ENCODE measurements at regions not wholly inside any gene's neighbourhood (a gene's known extent, or its start where the extent isn't known, plus 50 kb on each side); places are given as distances from the start of the nearest gene placed in this dataset.
"Not testable (repeated sequence)": the region's sequence is repeated elsewhere in the genome, so short reads cannot be mapped to it uniquely, and the experiment has no call there.

DNA sequence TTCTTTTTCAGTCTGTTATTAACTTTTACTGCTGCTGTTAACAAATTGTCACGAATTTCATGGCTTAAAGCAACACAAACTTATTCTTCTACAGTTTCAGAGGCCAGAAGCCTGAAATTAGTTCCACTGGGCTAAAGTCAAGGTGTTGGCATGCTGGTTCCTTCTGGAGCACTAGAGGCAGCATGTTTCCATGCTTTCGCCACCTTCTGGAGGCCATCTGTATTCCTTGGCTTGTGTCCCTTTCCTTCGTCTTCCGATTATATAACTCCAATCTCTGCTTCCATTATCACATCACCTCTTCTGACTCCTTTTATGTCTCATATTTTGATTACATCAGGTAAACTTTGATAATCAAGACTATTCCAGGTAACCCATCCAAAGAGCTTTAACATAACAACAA, 1742.1 kb downstream of the BRINP3 start:
- H3K9me3 ChIP-seq (ENCODE audit: control insufficient read depth in 3 of 3, low read length in 3 of 3): peaks cover 0 to 3% (median 0%) of the 10 kb centered on the region in 3 donors
- no peaks in the 10 kb centered on the region for H3K36me3 ChIP-seq (ENCODE audit: control insufficient read depth in 3 of 3, insufficient read depth in 3 of 3, low read length in 3 of 3)
- no peaks in the 10 kb centered on the region for H3K27me3 ChIP-seq (ENCODE audit: control insufficient read depth in 3 of 3, insufficient read depth in 3 of 3, low read length in 3 of 3)
- no peak overlapping the region for H3K27ac ChIP-seq (ENCODE audit: low read depth, low read length)
- H3K9ac ChIP-seq (ENCODE audit: low read depth in 1 of 3, low read length in 3 of 3): no peak overlapping the region
- H3K4me3 ChIP-seq (ENCODE audit: low read length in 3 of 3): no peak overlapping the region
- H3K4me1 ChIP-seq (ENCODE audit: control insufficient read depth in 3 of 3, insufficient read depth in 3 of 3, low read length in 3 of 3): no peaks in the 10 kb centered on the region

DNA sequence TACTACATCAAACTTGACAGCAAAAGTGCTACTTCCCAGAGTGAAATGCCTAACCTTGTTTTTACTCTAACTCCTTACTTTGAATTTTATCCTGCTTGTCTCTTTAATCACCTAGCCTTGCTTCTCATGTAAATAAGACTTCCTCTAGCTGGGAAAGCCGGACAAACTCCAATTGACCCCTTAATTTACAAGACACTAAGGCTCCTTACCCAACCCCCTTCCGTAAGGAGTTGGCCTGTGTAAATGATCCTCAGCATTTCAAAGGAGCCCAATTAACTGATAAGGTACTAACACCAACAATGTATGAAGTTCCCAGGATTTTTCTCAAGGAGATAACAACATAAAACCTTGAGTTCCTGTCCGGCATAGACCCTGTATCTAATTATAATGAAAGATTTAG, 1728.4 kb downstream of the BRINP3 start:
- H3K4me3 ChIP-seq (ENCODE audit: low read length in 3 of 3); H3K9ac ChIP-seq (ENCODE audit: low read depth in 1 of 3, low read length in 3 of 3); H3K4me1 ChIP-seq (ENCODE audit: control insufficient read depth in 3 of 3, insufficient read depth in 3 of 3, low read length in 3 of 3); H3K27ac ChIP-seq (ENCODE audit: low read depth, low read length); H3K27me3 ChIP-seq (ENCODE audit: control insufficient read depth in 3 of 3, insufficient read depth in 3 of 3, low read length in 3 of 3); H3K36me3 ChIP-seq (ENCODE audit: control insufficient read depth in 3 of 3, insufficient read depth in 3 of 3, low read length in 3 of 3); H3K9me3 ChIP-seq (ENCODE audit: control insufficient read depth in 3 of 3, low read length in 3 of 3): not testable (repeated sequence)

DNA sequence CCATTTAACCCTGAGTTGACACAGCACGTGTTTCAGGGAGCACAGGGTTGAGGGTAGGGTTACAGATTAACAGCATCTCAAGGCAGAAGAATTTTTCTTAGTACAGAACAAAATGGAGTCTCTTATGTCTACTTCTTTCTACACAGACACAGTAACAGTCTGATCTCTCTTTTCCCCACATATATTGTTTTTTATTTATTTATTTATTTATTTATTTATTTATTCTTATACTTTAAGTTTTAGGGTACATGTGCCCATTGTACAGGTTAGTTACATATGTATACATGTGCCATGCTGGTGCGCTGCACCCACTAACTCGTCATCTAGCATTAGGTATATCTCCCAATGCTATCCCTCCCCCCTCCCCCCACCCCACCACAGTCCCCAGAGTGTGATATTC, 1725.6 kb downstream of the BRINP3 start:
- not testable (repeated sequence) for H3K4me3 ChIP-seq (ENCODE audit: low read length in 3 of 3); H3K9ac ChIP-seq (ENCODE audit: low read depth in 1 of 3, low read length in 3 of 3); H3K27me3 ChIP-seq (ENCODE audit: control insufficient read depth in 3 of 3, insufficient read depth in 3 of 3, low read length in 3 of 3); H3K9me3 ChIP-seq (ENCODE audit: control insufficient read depth in 3 of 3, low read length in 3 of 3); H3K27ac ChIP-seq (ENCODE audit: low read depth, low read length); H3K36me3 ChIP-seq (ENCODE audit: control insufficient read depth in 3 of 3, insufficient read depth in 3 of 3, low read length in 3 of 3); H3K4me1 ChIP-seq (ENCODE audit: control insufficient read depth in 3 of 3, insufficient read depth in 3 of 3, low read length in 3 of 3)

DNA sequence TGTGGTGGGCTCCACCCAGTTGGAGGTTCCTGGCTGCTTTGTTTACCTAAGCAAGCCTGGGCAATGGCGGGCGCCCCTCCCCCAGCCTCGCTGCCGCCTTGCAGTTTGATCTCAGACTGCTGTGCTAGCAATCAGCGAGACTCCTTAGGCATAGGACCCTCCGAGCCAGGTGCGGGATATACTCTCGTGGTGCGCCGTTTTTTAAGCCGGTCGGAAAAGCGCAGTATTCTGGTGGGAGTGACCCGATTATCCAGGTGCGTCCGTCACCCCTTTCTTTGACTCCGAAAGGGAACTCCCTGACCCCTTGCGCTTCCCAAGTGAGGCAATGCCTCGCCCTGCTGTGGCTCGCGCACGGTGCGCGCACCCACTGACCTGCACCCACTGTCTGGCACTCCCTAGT, 1719.9 kb downstream of the BRINP3 start:
- not testable (repeated sequence) for H3K9me3 ChIP-seq (ENCODE audit: control insufficient read depth in 3 of 3, low read length in 3 of 3); H3K4me3 ChIP-seq (ENCODE audit: low read length in 3 of 3); H3K27me3 ChIP-seq (ENCODE audit: control insufficient read depth in 3 of 3, insufficient read depth in 3 of 3, low read length in 3 of 3); H3K4me1 ChIP-seq (ENCODE audit: control insufficient read depth in 3 of 3, insufficient read depth in 3 of 3, low read length in 3 of 3); H3K9ac ChIP-seq (ENCODE audit: low read depth in 1 of 3, low read length in 3 of 3); H3K27ac ChIP-seq (ENCODE audit: low read depth, low read length); H3K36me3 ChIP-seq (ENCODE audit: control insufficient read depth in 3 of 3, insufficient read depth in 3 of 3, low read length in 3 of 3)

DNA sequence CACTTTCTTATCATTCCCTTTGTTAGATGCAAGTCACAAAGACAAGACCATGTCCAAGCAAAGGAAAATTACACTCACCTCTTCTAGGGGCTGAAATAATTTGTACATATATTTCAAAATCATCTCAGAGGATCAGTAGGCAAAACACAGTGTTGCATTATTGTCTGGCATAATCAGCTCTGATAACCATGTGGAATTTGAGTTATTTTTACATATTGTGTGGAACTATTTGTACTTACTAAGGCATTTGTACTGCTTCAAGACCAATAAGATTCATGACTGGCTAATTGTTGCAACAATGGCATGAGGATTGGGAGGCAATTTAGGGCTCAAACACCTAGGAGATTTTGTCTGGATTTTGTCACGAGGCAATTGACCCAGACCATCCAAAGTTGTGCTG, 1716.4 kb downstream of the BRINP3 start:
- Histone ChIP-seq H3K27me3 (ENCODE audit: control insufficient read depth in 3 of 3, insufficient read depth in 3 of 3, low read length in 3 of 3) (no peaks in the 10 kb centered on the region), H3K4me3 (ENCODE audit: low read length in 3 of 3) (no peak overlapping the region), H3K9ac (ENCODE audit: low read depth in 1 of 3, low read length in 3 of 3) (no peak overlapping the region), H3K36me3 (ENCODE audit: control insufficient read depth in 3 of 3, insufficient read depth in 3 of 3, low read length in 3 of 3) (no peaks in the 10 kb centered on the region), H3K27ac (ENCODE audit: low read depth, low read length) (no peak overlapping the region), H3K9me3 (ENCODE audit: control insufficient read depth in 3 of 3, low read length in 3 of 3) (no peaks in the 10 kb centered on the region), H3K4me1 (ENCODE audit: control insufficient read depth in 3 of 3, insufficient read depth in 3 of 3, low read length in 3 of 3) (no peaks in the 10 kb centered on the region)

DNA sequence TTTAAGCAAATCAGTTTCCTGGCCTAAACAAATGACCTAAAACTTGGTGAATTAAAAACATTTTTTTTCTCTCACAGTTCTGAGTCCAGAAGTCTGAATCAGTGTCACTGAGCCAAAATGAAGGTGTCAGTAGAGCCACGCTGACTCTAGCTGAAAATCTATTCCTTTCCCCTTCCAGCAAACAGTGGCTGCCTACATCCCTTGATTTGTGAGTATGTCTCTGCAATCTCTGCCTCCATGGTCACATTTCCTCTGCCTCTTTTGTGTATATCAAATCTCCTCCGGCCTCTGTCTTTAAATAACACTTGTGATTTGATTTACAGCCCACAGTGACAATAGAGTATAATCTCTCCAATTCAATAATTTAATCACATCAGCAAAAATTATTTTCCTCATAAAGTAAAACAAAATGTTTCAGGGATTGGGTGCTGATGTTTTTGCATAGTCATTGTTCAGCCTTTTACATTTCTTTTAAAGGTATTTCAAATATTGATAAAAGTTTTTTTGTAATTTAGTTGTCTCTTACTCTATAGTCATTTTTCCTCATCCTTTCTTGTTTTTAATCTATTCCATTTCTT, 1715.4 kb downstream of the BRINP3 start:
- Histone ChIP-seq H3K4me3 (ENCODE audit: low read length in 3 of 3) (no peak overlapping the region), H3K9me3 (ENCODE audit: control insufficient read depth in 3 of 3, low read length in 3 of 3) (no peaks in the 10 kb centered on the region), H3K27ac (ENCODE audit: low read depth, low read length) (no peak overlapping the region), H3K9ac (ENCODE audit: low read depth in 1 of 3, low read length in 3 of 3) (no peak overlapping the region), H3K4me1 (ENCODE audit: control insufficient read depth in 3 of 3, insufficient read depth in 3 of 3, low read length in 3 of 3) (no peaks in the 10 kb centered on the region), H3K27me3 (ENCODE audit: control insufficient read depth in 3 of 3, insufficient read depth in 3 of 3, low read length in 3 of 3) (no peaks in the 10 kb centered on the region), H3K36me3 (ENCODE audit: control insufficient read depth in 3 of 3, insufficient read depth in 3 of 3, low read length in 3 of 3) (no peaks in the 10 kb centered on the region)

DNA sequence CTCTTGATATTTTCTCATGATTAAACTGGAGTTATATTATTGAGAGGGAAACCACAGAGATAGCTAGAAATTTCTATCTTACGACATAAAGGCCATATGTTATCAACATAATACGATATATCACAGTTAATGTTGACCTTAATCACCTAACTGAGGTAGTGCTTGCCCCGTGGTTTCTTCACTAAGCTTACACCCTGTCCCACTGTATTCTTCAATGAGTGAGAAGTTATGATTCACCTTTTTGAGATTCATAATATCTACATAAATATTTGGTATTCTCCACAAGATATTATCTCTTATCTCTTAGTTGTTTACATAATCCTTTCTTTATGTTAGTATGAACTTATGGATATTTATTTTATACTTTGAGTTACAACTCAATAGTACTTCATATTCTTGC, 1714.1 kb downstream of the BRINP3 start:
- Histone ChIP-seq H3K4me3 (ENCODE audit: low read length in 3 of 3) (no peak overlapping the region), H3K4me1 (ENCODE audit: control insufficient read depth in 3 of 3, insufficient read depth in 3 of 3, low read length in 3 of 3) (no peaks in the 10 kb centered on the region), H3K27me3 (ENCODE audit: control insufficient read depth in 3 of 3, insufficient read depth in 3 of 3, low read length in 3 of 3) (no peaks in the 10 kb centered on the region), H3K27ac (ENCODE audit: low read depth, low read length) (no peak overlapping the region), H3K9ac (ENCODE audit: low read depth in 1 of 3, low read length in 3 of 3) (no peak overlapping the region), H3K36me3 (ENCODE audit: control insufficient read depth in 3 of 3, insufficient read depth in 3 of 3, low read length in 3 of 3) (no peaks in the 10 kb centered on the region), H3K9me3 (ENCODE audit: control insufficient read depth in 3 of 3, low read length in 3 of 3) (no peaks in the 10 kb centered on the region)

DNA sequence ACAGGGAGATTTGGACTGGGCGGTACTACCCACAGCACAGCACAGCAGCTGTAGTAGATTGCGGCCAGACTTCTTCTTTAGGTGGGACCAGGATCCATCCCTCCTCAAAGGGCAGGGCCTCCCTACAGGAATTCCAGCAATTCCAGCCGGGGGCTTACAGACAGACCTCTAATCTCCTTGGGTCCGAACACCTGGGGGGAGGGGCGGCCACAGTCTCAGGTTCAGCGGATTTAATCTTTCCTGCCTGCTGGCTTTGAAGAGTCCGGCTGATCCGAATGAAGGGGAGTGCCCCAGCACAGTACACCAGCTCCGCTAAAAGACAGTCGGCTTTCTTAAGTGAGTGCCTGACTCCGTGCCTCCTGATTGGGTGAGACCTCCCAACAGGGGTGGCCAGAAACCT, 1708.5 kb downstream of the BRINP3 start:
- H3K9ac ChIP-seq (ENCODE audit: low read depth in 1 of 3, low read length in 3 of 3): no peak overlapping the region
- H3K27ac ChIP-seq (ENCODE audit: low read depth, low read length): no peak overlapping the region
- H3K36me3 ChIP-seq (ENCODE audit: control insufficient read depth in 3 of 3, insufficient read depth in 3 of 3, low read length in 3 of 3): no peaks in the 10 kb centered on the region
- peaks cover 0 to 4% (median 0%) of the 10 kb centered on the region in 3 donors for H3K9me3 ChIP-seq (ENCODE audit: control insufficient read depth in 3 of 3, low read length in 3 of 3)
- no peak overlapping the region for H3K4me3 ChIP-seq (ENCODE audit: low read length in 3 of 3)
- no peaks in the 10 kb centered on the region for H3K27me3 ChIP-seq (ENCODE audit: control insufficient read depth in 3 of 3, insufficient read depth in 3 of 3, low read length in 3 of 3)
- H3K4me1 ChIP-seq (ENCODE audit: control insufficient read depth in 3 of 3, insufficient read depth in 3 of 3, low read length in 3 of 3): no peaks in the 10 kb centered on the region

DNA sequence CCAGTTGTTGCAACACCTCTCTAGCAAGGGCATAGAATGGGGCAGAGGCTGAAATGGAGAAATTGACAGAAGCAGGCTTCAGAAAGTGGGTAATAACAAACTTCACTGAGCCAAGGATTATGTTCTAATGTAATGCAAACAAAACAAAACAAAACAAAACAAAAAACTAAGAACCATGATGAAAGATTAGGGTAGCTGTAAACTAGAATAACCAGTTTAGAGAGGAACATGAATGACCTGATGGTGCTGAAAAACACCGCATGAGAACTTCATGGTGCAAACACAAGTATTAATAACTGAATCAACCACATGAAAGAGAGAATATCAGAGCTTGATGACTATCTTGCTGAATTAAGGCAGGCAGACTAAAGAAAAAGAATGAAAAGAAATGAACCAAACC, 1707.7 kb downstream of the BRINP3 start:
- no peaks in the 10 kb centered on the region for H3K27me3 ChIP-seq (ENCODE audit: control insufficient read depth in 3 of 3, insufficient read depth in 3 of 3, low read length in 3 of 3)
- H3K4me3 ChIP-seq (ENCODE audit: low read length in 3 of 3): no peak overlapping the region
- H3K9ac ChIP-seq (ENCODE audit: low read depth in 1 of 3, low read length in 3 of 3): no peak overlapping the region
- no peak overlapping the region for H3K27ac ChIP-seq (ENCODE audit: low read depth, low read length)
- peaks cover 0 to 4% (median 0%) of the 10 kb centered on the region in 3 donors for H3K9me3 ChIP-seq (ENCODE audit: control insufficient read depth in 3 of 3, low read length in 3 of 3)
- H3K36me3 ChIP-seq (ENCODE audit: control insufficient read depth in 3 of 3, insufficient read depth in 3 of 3, low read length in 3 of 3): no peaks in the 10 kb centered on the region
- H3K4me1 ChIP-seq (ENCODE audit: control insufficient read depth in 3 of 3, insufficient read depth in 3 of 3, low read length in 3 of 3): no peaks in the 10 kb centered on the region

DNA sequence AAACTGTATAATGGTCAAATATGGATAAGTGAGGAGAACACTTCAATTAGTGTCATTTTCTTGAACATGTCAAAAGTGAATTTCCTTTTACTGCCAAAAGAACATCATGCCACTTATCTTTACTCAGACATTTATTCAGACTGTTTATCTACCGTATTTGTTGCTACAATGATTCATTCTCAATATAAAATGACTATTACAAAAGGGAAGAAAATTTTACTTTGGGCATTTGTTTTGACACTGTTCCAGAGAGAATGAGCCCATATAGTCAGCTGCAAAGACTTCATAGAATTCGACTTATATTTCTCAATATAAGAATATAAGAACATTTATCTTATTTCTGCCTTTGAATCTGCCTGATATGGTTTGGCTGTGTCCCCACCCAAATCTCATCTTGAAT, 1699.1 kb downstream of the BRINP3 start:
- Histone ChIP-seq H3K9ac (ENCODE audit: low read depth in 1 of 3, low read length in 3 of 3) (no peak overlapping the region), H3K4me3 (ENCODE audit: low read length in 3 of 3) (no peak overlapping the region), H3K4me1 (ENCODE audit: control insufficient read depth in 3 of 3, insufficient read depth in 3 of 3, low read length in 3 of 3) (no peaks in the 10 kb centered on the region), H3K36me3 (ENCODE audit: control insufficient read depth in 3 of 3, insufficient read depth in 3 of 3, low read length in 3 of 3) (no peaks in the 10 kb centered on the region), H3K9me3 (ENCODE audit: control insufficient read depth in 3 of 3, low read length in 3 of 3) (no peaks in the 10 kb centered on the region), H3K27me3 (ENCODE audit: control insufficient read depth in 3 of 3, insufficient read depth in 3 of 3, low read length in 3 of 3) (no peaks in the 10 kb centered on the region), H3K27ac (ENCODE audit: low read depth, low read length) (no peak overlapping the region)

All from skeletal muscle tissue (tissue), 3 donors.